ENCODE measurements at regions not wholly inside any gene's neighbourhood (a gene's known extent, or its start where the extent isn't known, plus 50 kb on each side); places are given as distances from the start of the nearest gene placed in this dataset.
"Not testable (repeated sequence)": the region's sequence is repeated elsewhere in the genome, so short reads cannot be mapped to it uniquely, and the experiment has no call there.

GRCh38 chr21:8205892-8206188, 2315.5 kb upstream of the TPTE start:
- TF ChIP-seq CTCF, POLR2A (IDR thresholded peaks at IDR 0.05): not testable (repeated sequence)

Data from suprapubic skin (tissue), 3 donors.